ENCODE measurements at regions not wholly inside any gene's neighbourhood (a gene's known extent, or its start where the extent isn't known, plus 50 kb on each side); places are given as distances from the start of the nearest gene placed in this dataset.

DNA sequence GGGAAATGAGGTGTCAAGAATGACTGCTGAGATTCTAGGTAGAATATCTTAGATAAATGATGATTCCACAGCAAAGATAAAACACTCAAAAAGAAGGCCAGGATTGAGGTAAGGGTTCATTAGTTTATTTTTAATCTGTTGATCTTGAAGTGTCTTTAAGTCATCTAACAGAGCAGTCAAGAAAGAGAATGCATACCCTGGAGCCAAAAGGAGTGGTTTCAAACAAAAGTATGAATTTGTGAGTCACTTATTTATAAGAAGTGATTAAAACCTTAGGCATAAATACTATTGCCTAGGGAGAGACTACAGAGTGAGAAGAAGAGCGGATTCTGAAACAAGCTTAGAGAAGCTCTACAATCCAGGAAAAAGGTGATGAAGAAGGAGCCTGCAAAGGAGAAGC is 541.0 kb downstream of the DTWD2 start:
- TF ChIP-seq POLR2AphosphoS5 (IDR thresholded peaks at IDR 0.05), result no peak
- no peak for TF ChIP-seq POLR2A (IDR thresholded peaks at IDR 0.05)
- TF ChIP-seq, protein P1, sequence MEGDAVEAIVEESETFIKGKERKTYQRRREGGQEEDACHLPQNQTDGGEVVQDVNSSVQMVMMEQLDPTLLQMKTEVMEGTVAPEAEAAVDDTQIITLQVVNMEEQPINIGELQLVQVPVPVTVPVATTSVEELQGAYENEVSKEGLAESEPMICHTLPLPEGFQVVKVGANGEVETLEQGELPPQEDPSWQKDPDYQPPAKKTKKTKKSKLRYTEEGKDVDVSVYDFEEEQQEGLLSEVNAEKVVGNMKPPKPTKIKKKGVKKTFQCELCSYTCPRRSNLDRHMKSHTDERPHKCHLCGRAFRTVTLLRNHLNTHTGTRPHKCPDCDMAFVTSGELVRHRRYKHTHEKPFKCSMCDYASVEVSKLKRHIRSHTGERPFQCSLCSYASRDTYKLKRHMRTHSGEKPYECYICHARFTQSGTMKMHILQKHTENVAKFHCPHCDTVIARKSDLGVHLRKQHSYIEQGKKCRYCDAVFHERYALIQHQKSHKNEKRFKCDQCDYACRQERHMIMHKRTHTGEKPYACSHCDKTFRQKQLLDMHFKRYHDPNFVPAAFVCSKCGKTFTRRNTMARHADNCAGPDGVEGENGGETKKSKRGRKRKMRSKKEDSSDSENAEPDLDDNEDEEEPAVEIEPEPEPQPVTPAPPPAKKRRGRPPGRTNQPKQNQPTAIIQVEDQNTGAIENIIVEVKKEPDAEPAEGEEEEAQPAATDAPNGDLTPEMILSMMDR (IDR thresholded peaks at IDR 0.05), result no peak
- no peak for DNase-seq (ENCODE audit: low spot score)
- no peaks in the 10 kb centered on the region for H3K4me1 ChIP-seq (replicated peaks)
- no peak overlapping the region for H3K27ac ChIP-seq
- H3K36me3 ChIP-seq, result no peaks in the 10 kb centered on the region
- H3K9me3 ChIP-seq, result no peaks in the 10 kb centered on the region
- intact Hi-C loops (cut with DNase I), result no loop called here
- H3K4me3 ChIP-seq, result no peak overlapping the region
- 92% methylated on average over 1 of the region's 1 CpG for WGBS
- no peaks in the 10 kb centered on the region for H3K27me3 ChIP-seq (replicated peaks; ENCODE audit: insufficient read depth)

DNA sequence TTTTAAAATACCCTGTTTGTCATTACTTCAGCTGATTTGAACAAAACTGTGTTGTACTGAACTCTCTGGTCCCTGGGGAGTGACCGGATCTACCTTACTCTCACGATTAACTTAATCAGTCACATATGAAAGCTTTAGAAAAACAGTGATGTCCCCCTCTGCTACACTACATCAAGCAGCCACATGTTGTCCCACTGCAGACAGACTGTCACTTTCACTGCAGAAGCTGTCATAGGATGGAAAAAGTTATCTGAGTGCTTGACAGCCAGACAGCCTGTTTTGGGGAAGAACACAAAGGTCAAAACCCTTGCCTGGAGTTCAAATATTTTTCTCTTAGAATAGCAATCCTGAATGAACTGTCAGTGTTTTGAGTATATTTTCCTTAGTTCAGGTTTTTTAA is 546.4 kb downstream of the DTWD2 start:
- Histone ChIP-seq H3K27me3 (replicated peaks; ENCODE audit: insufficient read depth) (no peaks in the 10 kb centered on the region), H3K27ac (no peak overlapping the region), H3K4me3 (no peak overlapping the region), H3K9me3 (no peaks in the 10 kb centered on the region), H3K36me3 (no peaks in the 10 kb centered on the region), H3K4me1 (replicated peaks) (no peaks in the 10 kb centered on the region)
- intact Hi-C loops (cut with DNase I), result no loop called here
- no peak for DNase-seq (ENCODE audit: low spot score)
- 97% methylated on average over 2 of the region's 2 CpGs for WGBS
- TF ChIP-seq, protein P1 (IDR thresholded peaks at IDR 0.05), result no peak
- no peak for TF ChIP-seq POLR2A (IDR thresholded peaks at IDR 0.05)
- no peak for TF ChIP-seq POLR2AphosphoS5 (IDR thresholded peaks at IDR 0.05)

DNA sequence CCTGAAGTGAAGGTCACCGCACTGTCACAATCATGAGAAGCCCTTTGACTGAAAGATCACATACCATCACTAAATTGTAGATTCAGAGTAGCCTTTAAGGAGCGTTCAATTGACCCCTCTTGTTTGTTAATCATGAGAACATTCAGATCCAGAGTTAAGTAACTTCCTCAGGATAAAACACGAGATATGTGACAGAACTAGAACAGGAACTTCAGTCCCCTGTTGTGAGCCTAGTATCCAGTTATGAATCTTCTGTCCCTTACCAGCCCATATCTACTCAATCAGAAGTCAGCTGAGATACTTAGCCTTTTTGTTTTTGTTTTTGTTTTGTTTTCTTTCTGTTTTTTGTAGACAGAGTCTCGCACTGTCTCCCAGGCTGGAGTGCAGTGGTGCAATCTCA is 547.3 kb downstream of the DTWD2 start:
- TF ChIP-seq, protein P1 (IDR thresholded peaks at IDR 0.05), result no peak
- TF ChIP-seq POLR2AphosphoS5 (IDR thresholded peaks at IDR 0.05) (no peak), POLR2A (IDR thresholded peaks at IDR 0.05) (no peak)
- Histone ChIP-seq H3K4me3 (no peak overlapping the region), H3K9me3 (no peaks in the 10 kb centered on the region), H3K27me3 (replicated peaks; ENCODE audit: insufficient read depth) (no peaks in the 10 kb centered on the region), H3K4me1 (replicated peaks) (no peaks in the 10 kb centered on the region), H3K36me3 (no peaks in the 10 kb centered on the region), H3K27ac (no peak overlapping the region)
- DNase-seq (ENCODE audit: low spot score), result no peak
- intact Hi-C loops (cut with DNase I), result no loop called here
- 88% methylated on average over 4 of the region's 4 CpGs for WGBS

DNA sequence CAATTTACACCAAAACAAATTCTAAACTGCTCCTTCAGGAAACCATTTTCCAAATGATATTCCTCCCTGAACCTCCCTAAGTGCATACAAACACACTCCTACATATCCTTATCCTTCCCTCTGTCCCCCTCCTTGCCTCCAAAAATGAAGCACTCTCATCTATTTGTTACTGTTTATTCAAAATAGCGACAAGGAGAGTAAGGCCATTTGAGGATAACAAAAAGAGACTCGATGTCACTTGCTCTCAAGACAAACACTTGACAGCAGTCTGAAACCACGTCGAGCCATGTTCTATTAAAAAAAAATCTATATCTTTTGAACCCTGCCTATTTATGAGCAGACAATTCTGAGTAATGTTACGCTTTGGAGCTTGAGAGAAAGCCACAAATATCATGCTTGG is 547.9 kb downstream of the DTWD2 start:
- TF ChIP-seq POLR2AphosphoS5 (IDR thresholded peaks at IDR 0.05) (no peak), POLR2A (IDR thresholded peaks at IDR 0.05) (no peak)
- TF ChIP-seq, protein P1 (IDR thresholded peaks at IDR 0.05), result no peak
- 76% methylated on average over 5 of the region's 5 CpGs for WGBS

DNA sequence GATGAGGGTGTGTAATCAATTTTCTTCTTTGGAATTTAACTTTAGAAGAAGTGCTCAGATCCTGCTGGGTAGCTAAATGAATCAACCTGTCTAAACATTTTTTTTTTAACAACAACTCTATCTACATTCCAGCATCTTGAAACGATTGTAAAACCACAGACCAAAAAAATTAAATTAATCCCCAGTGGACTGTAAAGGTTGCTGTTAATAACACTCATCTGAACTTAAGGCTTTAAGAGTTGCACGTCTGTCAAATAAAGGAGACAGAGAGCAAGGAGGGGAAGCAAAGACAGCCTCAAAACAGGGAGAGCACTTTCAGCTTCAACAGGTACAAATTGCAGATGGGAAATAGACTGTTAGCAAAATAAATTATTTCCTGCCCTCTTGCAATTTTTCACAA is 548.5 kb downstream of the DTWD2 start:
- H3K36me3 ChIP-seq, result no peaks in the 10 kb centered on the region
- WGBS, result 11% methylated on average over 2 of the region's 2 CpGs
- intact Hi-C loops (cut with DNase I), result no loop called here
- H3K4me1 ChIP-seq (replicated peaks), result no peaks in the 10 kb centered on the region
- no peak overlapping the region for H3K4me3 ChIP-seq
- H3K27me3 ChIP-seq (replicated peaks; ENCODE audit: insufficient read depth), result no peaks in the 10 kb centered on the region
- no peaks in the 10 kb centered on the region for H3K9me3 ChIP-seq
- TF ChIP-seq, protein P1 (IDR thresholded peaks at IDR 0.05), result no peak
- TF ChIP-seq POLR2AphosphoS5 (IDR thresholded peaks at IDR 0.05), result no peak
- no peak for TF ChIP-seq POLR2A (IDR thresholded peaks at IDR 0.05)
- H3K27ac ChIP-seq, result no peak overlapping the region
- no peak for DNase-seq (ENCODE audit: low spot score)

More for the DNA sequence above, 547.9 kb downstream of the DTWD2 start:
- no peak overlapping the region for H3K4me3 ChIP-seq
- intact Hi-C loops (cut with DNase I), result no loop called here
- no peak for DNase-seq (ENCODE audit: low spot score)
- no peaks in the 10 kb centered on the region for H3K4me1 ChIP-seq (replicated peaks)
- H3K36me3 ChIP-seq, result no peaks in the 10 kb centered on the region
- H3K27me3 ChIP-seq (replicated peaks; ENCODE audit: insufficient read depth), result no peaks in the 10 kb centered on the region
- no peak overlapping the region for H3K27ac ChIP-seq
- H3K9me3 ChIP-seq, result no peaks in the 10 kb centered on the region
